C4-2B (cell line): ENCODE measurements at regions not wholly inside any gene's neighbourhood (a gene's known extent, or its start where the extent isn't known, plus 50 kb on each side); places are given as distances from the start of the nearest gene placed in this dataset.

ENCODE experiments used
- H3K27ac ChIP-seq: fragments of 450-650 bp; 2 replicates; pipeline ENCODE4 v1.5.1; 2017
- ZFX ChIP-seq: fragments of 450-650 bp; IDR thresholded peaks from 2 replicates; pipeline ENCODE4 v1.6.1; 2017
- TF ChIP-seq, protein P1 (sequence below): fragments of 450-650 bp; conservative IDR thresholded peaks from 2 replicates; pipeline ENCODE4 v1.5.1; 2017; ENCODE audit warnings: mild to moderate bottlenecking

DNA sequence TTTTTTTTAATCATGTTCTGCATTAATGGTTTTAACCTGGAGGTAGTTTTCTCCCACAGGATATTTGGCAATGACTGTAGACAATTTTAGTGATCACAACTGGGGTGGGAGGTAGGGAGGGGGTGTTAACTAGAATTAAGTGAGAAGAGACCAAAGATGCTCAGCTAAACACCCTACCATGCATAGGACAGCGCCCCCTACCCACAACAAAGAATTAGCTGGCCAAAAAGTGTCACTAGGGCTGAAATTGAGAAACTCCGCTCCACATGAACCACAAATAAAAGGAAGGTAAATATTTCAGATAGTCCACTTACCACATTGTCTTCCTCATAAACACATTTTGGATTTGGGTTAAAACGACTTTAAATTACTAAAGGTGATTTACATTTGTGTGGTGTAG, 942.6 kb downstream of the SUCLG1 start:
- TF ChIP-seq, protein P1, sequence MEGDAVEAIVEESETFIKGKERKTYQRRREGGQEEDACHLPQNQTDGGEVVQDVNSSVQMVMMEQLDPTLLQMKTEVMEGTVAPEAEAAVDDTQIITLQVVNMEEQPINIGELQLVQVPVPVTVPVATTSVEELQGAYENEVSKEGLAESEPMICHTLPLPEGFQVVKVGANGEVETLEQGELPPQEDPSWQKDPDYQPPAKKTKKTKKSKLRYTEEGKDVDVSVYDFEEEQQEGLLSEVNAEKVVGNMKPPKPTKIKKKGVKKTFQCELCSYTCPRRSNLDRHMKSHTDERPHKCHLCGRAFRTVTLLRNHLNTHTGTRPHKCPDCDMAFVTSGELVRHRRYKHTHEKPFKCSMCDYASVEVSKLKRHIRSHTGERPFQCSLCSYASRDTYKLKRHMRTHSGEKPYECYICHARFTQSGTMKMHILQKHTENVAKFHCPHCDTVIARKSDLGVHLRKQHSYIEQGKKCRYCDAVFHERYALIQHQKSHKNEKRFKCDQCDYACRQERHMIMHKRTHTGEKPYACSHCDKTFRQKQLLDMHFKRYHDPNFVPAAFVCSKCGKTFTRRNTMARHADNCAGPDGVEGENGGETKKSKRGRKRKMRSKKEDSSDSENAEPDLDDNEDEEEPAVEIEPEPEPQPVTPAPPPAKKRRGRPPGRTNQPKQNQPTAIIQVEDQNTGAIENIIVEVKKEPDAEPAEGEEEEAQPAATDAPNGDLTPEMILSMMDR, result peak; percentile 29
- TF ChIP-seq ZFX, result no peak
- no peak overlapping the region for H3K27ac ChIP-seq

DNA sequence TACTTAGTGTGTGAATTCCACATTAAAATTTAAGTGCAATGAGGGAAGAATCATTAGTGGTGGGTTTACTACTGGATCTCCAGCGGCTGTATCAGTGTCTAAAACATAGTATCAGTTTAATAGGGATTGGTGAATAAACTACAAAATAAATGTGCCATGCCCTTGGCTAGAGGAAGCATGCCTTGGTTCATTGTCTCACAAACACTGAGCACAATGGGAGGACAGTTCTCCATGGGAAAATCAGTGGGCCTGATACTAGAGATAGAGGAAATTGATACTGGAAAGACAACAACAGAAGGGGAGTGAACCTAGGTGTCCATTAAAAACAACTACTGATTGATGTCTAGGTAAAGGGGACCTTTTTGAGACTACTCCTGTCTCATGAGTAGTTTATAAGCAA, 971.6 kb downstream of the SUCLG1 start:
- TF ChIP-seq ZFX, result no peak
- TF ChIP-seq, protein P1, result no peak
- H3K27ac ChIP-seq, result no peak overlapping the region

DNA sequence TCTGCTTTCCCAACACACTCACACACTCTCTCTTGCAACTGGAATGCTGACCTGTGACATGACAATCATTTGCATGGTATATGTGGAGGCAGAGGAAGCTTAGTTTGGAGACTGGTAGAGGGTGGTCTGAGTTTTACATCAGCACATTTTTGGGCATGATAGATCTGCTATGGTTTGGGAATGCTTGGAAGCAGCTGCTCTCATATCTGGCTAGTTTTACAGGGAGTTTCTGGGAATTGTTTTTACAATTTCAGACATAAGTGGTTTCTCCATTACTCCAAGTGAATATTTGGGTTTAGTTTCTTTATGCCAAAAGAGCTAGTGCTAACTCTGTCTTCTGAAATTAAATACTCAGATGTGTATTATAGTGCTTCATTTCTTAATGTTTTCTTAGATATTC, 977.6 kb downstream of the SUCLG1 start:
- no peak overlapping the region for H3K27ac ChIP-seq
- TF ChIP-seq ZFX, result no peak
- TF ChIP-seq, protein P1, result no peak

DNA sequence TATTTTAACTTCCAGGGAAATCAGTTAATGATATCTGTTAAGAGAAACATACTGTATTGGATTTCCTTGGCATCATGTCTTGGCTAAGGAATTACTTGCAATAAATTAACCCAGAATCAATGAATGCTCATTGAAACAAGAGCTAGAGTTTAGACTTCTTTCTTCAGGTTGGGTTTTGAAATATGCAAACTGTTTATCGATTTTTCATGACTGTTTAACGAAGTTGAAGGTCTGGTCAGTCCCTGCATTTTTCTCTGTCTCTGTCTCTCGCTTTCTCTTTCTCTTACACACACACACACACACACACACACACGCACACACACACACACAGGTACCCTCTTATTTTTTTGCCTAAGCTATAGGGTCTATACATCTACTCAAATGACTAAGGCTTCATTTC, 981.0 kb downstream of the SUCLG1 start:
- TF ChIP-seq, protein P1, result no peak
- no peak for TF ChIP-seq ZFX
- no peak overlapping the region for H3K27ac ChIP-seq

DNA sequence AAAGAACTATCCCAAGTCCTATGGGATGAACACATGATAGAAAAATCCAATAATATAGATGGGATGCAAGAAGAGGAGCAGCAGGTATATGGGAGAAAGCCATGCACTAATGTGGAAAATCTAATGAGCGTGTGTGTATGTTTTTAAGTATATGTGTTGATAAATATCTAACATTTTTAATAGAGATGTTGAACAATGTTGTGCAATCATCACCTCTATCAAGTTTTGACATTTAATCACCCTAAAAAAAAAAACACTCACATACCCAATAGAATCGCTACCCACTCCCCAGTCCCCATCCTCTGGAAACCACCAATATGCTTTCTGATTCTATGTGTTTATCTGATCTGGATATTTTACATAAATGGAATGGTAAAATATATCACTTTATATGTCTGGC, 983.7 kb downstream of the SUCLG1 start:
- H3K27ac ChIP-seq, result no peak overlapping the region
- no peak for TF ChIP-seq ZFX
- TF ChIP-seq, protein P1, result no peak

DNA sequence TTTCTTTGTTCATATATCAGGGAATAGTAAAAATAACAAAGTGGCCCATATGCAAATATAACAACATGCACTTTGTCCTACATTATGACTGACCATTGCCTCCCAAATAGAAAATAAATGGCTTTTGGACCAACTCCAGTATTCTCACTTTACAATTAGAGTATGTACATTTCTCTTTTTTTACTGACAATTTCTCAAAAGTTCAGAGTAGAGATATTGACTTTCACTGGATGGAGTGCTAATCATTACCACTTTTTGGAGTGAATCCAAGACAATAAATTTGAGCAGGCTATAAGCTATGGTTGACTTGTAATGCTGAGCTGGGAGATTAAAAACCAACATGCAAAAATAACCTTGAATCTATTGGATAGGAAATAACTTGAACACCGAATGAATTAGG, 987.4 kb downstream of the SUCLG1 start:
- TF ChIP-seq, protein P1, result no peak
- no peak for TF ChIP-seq ZFX
- H3K27ac ChIP-seq, result no peak overlapping the region

DNA sequence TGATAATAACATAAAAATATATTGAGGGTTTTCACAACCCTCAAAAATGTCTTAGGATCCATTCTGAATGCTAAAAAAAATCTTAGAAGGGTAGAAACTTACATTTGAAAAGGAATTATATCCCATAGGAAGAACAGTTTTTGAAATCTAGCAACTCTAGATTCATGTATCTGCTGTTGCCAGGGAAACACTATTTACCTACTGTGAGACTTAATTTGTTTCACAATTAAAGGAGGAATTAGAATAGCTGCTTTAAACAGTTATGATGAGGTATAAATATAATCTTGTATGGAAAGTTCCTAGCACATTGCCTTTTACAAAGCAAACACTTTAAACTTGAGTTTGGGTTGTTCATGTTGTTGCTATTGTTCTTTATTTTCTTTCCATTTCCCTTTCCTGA, 988.2 kb downstream of the SUCLG1 start:
- no peak for TF ChIP-seq ZFX
- TF ChIP-seq, protein P1, result no peak
- no peak overlapping the region for H3K27ac ChIP-seq
